ENCODE measurements at regions not wholly inside any gene's neighbourhood (a gene's known extent, or its start where the extent isn't known, plus 50 kb on each side); places are given as distances from the start of the nearest gene placed in this dataset.

GRCh38 chr4:175373031-175373430 lies 439.0 kb downstream of the GPM6A start:
- ChIA-PET CTCF (no interaction called here), POLR2A (ENCODE audit: low non-redundant PET) (no interaction called here)
- H3K36me3 ChIP-seq (ENCODE audit: insufficient read depth, low read length, poor library complexity, severe bottlenecking): no peaks in the 10 kb centered on the region
- DNase-seq (ENCODE audit: low spot score): no peak
- no peak overlapping the region for H3K4me3 ChIP-seq (ENCODE audit: low read depth, low read length, poor library complexity, severe bottlenecking)
- no peaks in the 10 kb centered on the region for H3K4me1 ChIP-seq (ENCODE audit: insufficient read depth, low read length, poor library complexity, severe bottlenecking)
- H3K27me3 ChIP-seq (replicated peaks; ENCODE audit: insufficient read depth, low read depth, low read length, poor library complexity): no peaks in the 10 kb centered on the region
- H3K9me3 ChIP-seq (ENCODE audit: low read depth, low read length, poor library complexity, severe bottlenecking): no peaks in the 10 kb centered on the region
- H3K27ac ChIP-seq (ENCODE audit: low read depth, low read length, poor library complexity, severe bottlenecking): no peak overlapping the region
- BruUV-seq (replicated peaks): no TSS peak
- intact Hi-C loops (cut with micrococcal nuclease; ENCODE audit: unreplicated experiment): no loop called here
- no peak for TF ChIP-seq EZH2 (IDR thresholded peaks at IDR 0.05; ENCODE audit: borderline replicate concordance, low read depth, low read length, poor library complexity, severe bottlenecking)
- TF ChIP-seq CTCF (conservative IDR thresholded peaks at IDR 0.05; ENCODE audit: low read depth, low read length): no peak

GRCh38 chr4:175374459-175374858 lies 437.6 kb downstream of the GPM6A start:
- Histone ChIP-seq H3K9me3 (ENCODE audit: low read depth, low read length, poor library complexity, severe bottlenecking) (no peaks in the 10 kb centered on the region), H3K4me3 (ENCODE audit: low read depth, low read length, poor library complexity, severe bottlenecking) (no peak overlapping the region), H3K27ac (ENCODE audit: low read depth, low read length, poor library complexity, severe bottlenecking) (no peak overlapping the region), H3K4me1 (ENCODE audit: insufficient read depth, low read length, poor library complexity, severe bottlenecking) (no peaks in the 10 kb centered on the region), H3K36me3 (ENCODE audit: insufficient read depth, low read length, poor library complexity, severe bottlenecking) (no peaks in the 10 kb centered on the region), H3K27me3 (replicated peaks; ENCODE audit: insufficient read depth, low read depth, low read length, poor library complexity) (no peaks in the 10 kb centered on the region)
- intact Hi-C loops (cut with micrococcal nuclease; ENCODE audit: unreplicated experiment): no loop called here
- ChIA-PET POLR2A (ENCODE audit: low non-redundant PET) (no interaction called here), CTCF (no interaction called here)
- TF ChIP-seq EZH2 (IDR thresholded peaks at IDR 0.05; ENCODE audit: borderline replicate concordance, low read depth, low read length, poor library complexity, severe bottlenecking): no peak
- TF ChIP-seq CTCF (conservative IDR thresholded peaks at IDR 0.05; ENCODE audit: low read depth, low read length): no peak
- DNase-seq (ENCODE audit: low spot score): no peak
- no TSS peak for BruUV-seq (replicated peaks)

- Histone ChIP-seq H3K4me3 (ENCODE audit: low read depth, low read length, poor library complexity, severe bottlenecking) (no peak overlapping the region), H3K27ac (ENCODE audit: low read depth, low read length, poor library complexity, severe bottlenecking) (no peak overlapping the region), H3K27me3 (replicated peaks; ENCODE audit: insufficient read depth, low read depth, low read length, poor library complexity) (no peaks in the 10 kb centered on the region), H3K4me1 (ENCODE audit: insufficient read depth, low read length, poor library complexity, severe bottlenecking) (no peaks in the 10 kb centered on the region), H3K36me3 (ENCODE audit: insufficient read depth, low read length, poor library complexity, severe bottlenecking) (no peaks in the 10 kb centered on the region), H3K9me3 (ENCODE audit: low read depth, low read length, poor library complexity, severe bottlenecking) (no peaks in the 10 kb centered on the region)
- no peak for DNase-seq (ENCODE audit: low spot score)
- intact Hi-C loops (cut with micrococcal nuclease; ENCODE audit: unreplicated experiment): no loop called here
- BruUV-seq (replicated peaks): no TSS peak
- ChIA-PET CTCF (no interaction called here), POLR2A (ENCODE audit: low non-redundant PET) (no interaction called here)
- TF ChIP-seq EZH2 (IDR thresholded peaks at IDR 0.05; ENCODE audit: borderline replicate concordance, low read depth, low read length, poor library complexity, severe bottlenecking): no peak
- no peak for TF ChIP-seq CTCF (conservative IDR thresholded peaks at IDR 0.05; ENCODE audit: low read depth, low read length)
Measured at GRCh38 chr4:175376287-175376977, 435.6 kb downstream of the GPM6A start.
